ENCODE measurements at regions not wholly inside any gene's neighbourhood (a gene's known extent, or its start where the extent isn't known, plus 50 kb on each side); places are given as distances from the start of the nearest gene placed in this dataset.

- TF ChIP-seq CTCF (IDR thresholded peaks at IDR 0.05), result no peak
- TF ChIP-seq FOXJ3 (CRISPR knock-in tag; IDR thresholded peaks at IDR 0.05; ENCODE audit: borderline replicate concordance), result no peak
- no peak for TF ChIP-seq JAZF1 (CRISPR knock-in tag; IDR thresholded peaks at IDR 0.05)
- TF ChIP-seq ZNF232 (CRISPR knock-in tag; IDR thresholded peaks at IDR 0.05), result no peak
- no peak for TF ChIP-seq ZNF396 (CRISPR knock-in tag; IDR thresholded peaks at IDR 0.05; ENCODE audit: borderline replicate concordance)
- no peak for TF ChIP-seq ZNF121 (CRISPR knock-in tag; IDR thresholded peaks at IDR 0.05)
Observed at GRCh38 chr13:86830046-86830445, 841.1 kb upstream of the SLITRK5 start.

All from WTC11 (cell line).